HEK293 (cell line): ENCODE measurements at regions not wholly inside any gene's neighbourhood (a gene's known extent, or its start where the extent isn't known, plus 50 kb on each side); places are given as distances from the start of the nearest gene placed in this dataset.

Source experiments
- CTCF ChIA-PET: fragments of 350-600 bp; formaldehyde crosslinking; extraction: SDS; loops from one replicate; lab custom pipeline; 2021; ENCODE audit warnings: antibody characterized with exemption; lab: Yijun Ruan, JAX
- POLR2A ChIA-PET: fragments of 300-600 bp; formaldehyde crosslinking; extraction: SDS; loops from one replicate; lab custom pipeline; 2020; ENCODE audit warnings: antibody characterized with exemption, inconsistent platforms; lab: Yijun Ruan, JAX
- H3K27ac ChIP-seq: fragments of 200-500 bp; sonication (Bioruptor generic); 2 replicates; pipeline ENCODE4 v1.5.1; 2014; ENCODE audit warnings: low read depth, low read length, control low read depth, inconsistent platforms; ENCODE audit errors: extremely low read depth
- H3K36me3 ChIP-seq, 2 experiments: fragments of 200-500 bp in 1 of 2; sonication (Bioruptor generic) in 1 of 2; 1 replicate in 1 of 2; 2 replicates in 1 of 2; pipeline ENCODE4 v1.5.1; 2014 to 2017; ENCODE audit warnings: inconsistent platforms in 2 of 2, low read length in 2 of 2; ENCODE audit not compliant: control insufficient read depth in 2 of 2, insufficient read depth in 1 of 2
- H3K4me1 ChIP-seq: fragments of 200-500 bp; sonication (Bioruptor generic); 2 replicates; pipeline ENCODE4 v1.5.1; 2014; ENCODE audit warnings: mild to moderate bottlenecking, low read length, inconsistent platforms; ENCODE audit not compliant: control insufficient read depth, insufficient read depth
- H3K4me3 ChIP-seq: 2 replicates; pipeline ENCODE4 v1.5.1; 2011; ENCODE audit warnings: low read depth, mild to moderate bottlenecking, control low read depth, low read length, moderate library complexity
- H3K9me3 ChIP-seq: fragments of 200-500 bp; sonication (Bioruptor generic); 2 replicates; pipeline ENCODE4 v1.5.1; 2014; ENCODE audit warnings: low read depth, low read length, inconsistent platforms; ENCODE audit not compliant: control insufficient read depth, insufficient read depth
- FEZF1 ChIP-seq: fragments of 450-650 bp; formaldehyde crosslinking; IDR thresholded peaks from 2 replicates; pipeline ENCODE4 v1.5.1; 2016; ENCODE audit warnings: missing biosample characterization, missing genetic modification characterization
- KLF16 ChIP-seq: fragments of 450-650 bp; formaldehyde crosslinking; IDR thresholded peaks from 2 replicates; pipeline ENCODE4 v1.5.1; 2017; ENCODE audit warnings: missing biosample characterization, missing genetic modification characterization
- MEIS1 ChIP-seq: sonication (generic); formaldehyde crosslinking; IDR thresholded peaks from 2 replicates; pipeline ENCODE4 v1.8.1; 2022; ENCODE audit warnings: missing genetic modification reagents, mild to moderate bottlenecking, borderline replicate concordance
- PRDM1 ChIP-seq: fragments of 450-650 bp; formaldehyde crosslinking; IDR thresholded peaks from 2 replicates; pipeline ENCODE4; 2016; ENCODE audit warnings: missing biosample characterization, missing genetic modification characterization
- SP3 ChIP-seq: fragments of 450-650 bp; formaldehyde crosslinking; IDR thresholded peaks from 2 replicates; pipeline ENCODE4 v1.5.1; 2016; ENCODE audit warnings: missing biosample characterization, missing genetic modification characterization
- YY1 ChIP-seq: fragments of 450-650 bp; formaldehyde crosslinking; IDR thresholded peaks from 2 replicates; pipeline ENCODE4 v1.5.1; 2018; ENCODE audit warnings: missing biosample characterization, missing genetic modification characterization
- ZBTB7A ChIP-seq: fragments of 450-650 bp; formaldehyde crosslinking; IDR thresholded peaks from 2 replicates; pipeline ENCODE4 v1.5.1; 2016; ENCODE audit warnings: low read depth, missing biosample characterization, missing genetic modification characterization
- ZFP3 ChIP-seq: fragments of 450-650 bp; formaldehyde crosslinking; IDR thresholded peaks from 2 replicates; pipeline ENCODE4 v1.5.1; 2016; ENCODE audit warnings: low read depth, missing biosample characterization, missing genetic modification characterization
- ZNF184 ChIP-seq: fragments of 450-650 bp; IDR thresholded peaks from 2 replicates; pipeline ENCODE4 v1.5.1; 2018; ENCODE audit warnings: missing biosample characterization, mild to moderate bottlenecking, missing genetic modification characterization
- ZNF211 ChIP-seq: fragments of 450-650 bp; formaldehyde crosslinking; IDR thresholded peaks from 2 replicates; pipeline ENCODE4 v1.5.1; 2016; ENCODE audit warnings: low read depth, missing biosample characterization, missing genetic modification characterization
- ZNF555 ChIP-seq: fragments of 450-650 bp; formaldehyde crosslinking; conservative IDR thresholded peaks from 2 replicates; pipeline ENCODE4 v1.5.1; 2017; ENCODE audit warnings: missing biosample characterization, mild to moderate bottlenecking, missing genetic modification characterization, inconsistent platforms
- ZNF561 ChIP-seq: fragments of 450-650 bp; IDR thresholded peaks from 2 replicates; pipeline ENCODE4 v1.5.1; 2018; ENCODE audit warnings: missing biosample characterization, missing genetic modification characterization, borderline replicate concordance
- ZNF585B ChIP-seq: fragments of 450-650 bp; formaldehyde crosslinking; IDR thresholded peaks from 2 replicates; pipeline ENCODE4 v1.5.1; 2016; ENCODE audit warnings: missing biosample characterization, missing genetic modification characterization
- ZNF626 ChIP-seq: fragments of 450-650 bp; sonication (Bioruptor Pico); formaldehyde crosslinking; IDR thresholded peaks from 2 replicates; pipeline ENCODE4 v1.5.1; 2018; ENCODE audit warnings: missing biosample characterization, missing genetic modification characterization, inconsistent platforms
- ZNF658 ChIP-seq: fragments of 450-650 bp; formaldehyde crosslinking; IDR thresholded peaks from 2 replicates; pipeline ENCODE4; 2016; ENCODE audit warnings: missing biosample characterization, missing genetic modification characterization
- ZNF664 ChIP-seq: fragments of 450-650 bp; formaldehyde crosslinking; IDR thresholded peaks from 2 replicates; pipeline ENCODE4 v1.5.1; 2016; ENCODE audit warnings: missing biosample characterization, missing genetic modification characterization
- ZNF677 ChIP-seq: fragments of 450-650 bp; IDR thresholded peaks from 2 replicates; pipeline ENCODE4 v1.5.0; 2018; ENCODE audit warnings: missing biosample characterization, mild to moderate bottlenecking, missing genetic modification characterization, moderate library complexity
- ZNF843 ChIP-seq: fragments of 450-650 bp; formaldehyde crosslinking; IDR thresholded peaks from 2 replicates; pipeline ENCODE4 v1.5.1; 2016; ENCODE audit warnings: missing biosample characterization, missing genetic modification characterization
- TF ChIP-seq, protein P1 (sequence below): fragments of 450-650 bp; formaldehyde crosslinking; IDR thresholded peaks from 2 replicates; pipeline ENCODE4 v1.5.1; 2016; ENCODE audit warnings: missing biosample characterization, missing genetic modification characterization
- TF ChIP-seq, protein P2 (sequence below): fragments of 450-650 bp; formaldehyde crosslinking; IDR thresholded peaks from 2 replicates; pipeline ENCODE4 v1.5.0; 2017; ENCODE audit warnings: missing biosample characterization, missing genetic modification characterization, borderline replicate concordance
- TF ChIP-seq, protein P3 (sequence below): fragments of 450-650 bp; formaldehyde crosslinking; IDR thresholded peaks from 2 replicates; pipeline ENCODE4; 2016; ENCODE audit warnings: missing biosample characterization, missing genetic modification characterization
- TF ChIP-seq, protein P4 (sequence below): fragments of 450-650 bp; formaldehyde crosslinking; conservative IDR thresholded peaks from 2 replicates; pipeline ENCODE4 v1.5.1; 2016; ENCODE audit warnings: low read depth, missing biosample characterization, missing genetic modification characterization

GRCh38 chr5:164600274-164600673 is 1094.9 kb downstream of the MAT2B start:
- TF ChIP-seq KLF16 (tag by site-specific recombination) (no peak), ZNF677 (tag by site-specific recombination) (no peak), ZNF843 (no peak), ZNF184 (tag by site-specific recombination) (no peak), ZBTB7A (tag by site-specific recombination) (no peak), ZNF658 (tag by site-specific recombination) (no peak), ZNF555 (tag by site-specific recombination) (no peak), ZNF585B (tag by site-specific recombination) (no peak), ZFP3 (tag by site-specific recombination) (no peak), ZNF211 (tag by site-specific recombination) (no peak), ZNF664 (tag by site-specific recombination) (no peak)
- TF ChIP-seq, protein P1, sequence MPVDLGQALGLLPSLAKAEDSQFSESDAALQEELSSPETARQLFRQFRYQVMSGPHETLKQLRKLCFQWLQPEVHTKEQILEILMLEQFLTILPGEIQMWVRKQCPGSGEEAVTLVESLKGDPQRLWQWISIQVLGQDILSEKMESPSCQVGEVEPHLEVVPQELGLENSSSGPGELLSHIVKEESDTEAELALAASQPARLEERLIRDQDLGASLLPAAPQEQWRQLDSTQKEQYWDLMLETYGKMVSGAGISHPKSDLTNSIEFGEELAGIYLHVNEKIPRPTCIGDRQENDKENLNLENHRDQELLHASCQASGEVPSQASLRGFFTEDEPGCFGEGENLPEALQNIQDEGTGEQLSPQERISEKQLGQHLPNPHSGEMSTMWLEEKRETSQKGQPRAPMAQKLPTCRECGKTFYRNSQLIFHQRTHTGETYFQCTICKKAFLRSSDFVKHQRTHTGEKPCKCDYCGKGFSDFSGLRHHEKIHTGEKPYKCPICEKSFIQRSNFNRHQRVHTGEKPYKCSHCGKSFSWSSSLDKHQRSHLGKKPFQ (tag by site-specific recombination): no peak
- TF ChIP-seq, protein P2, sequence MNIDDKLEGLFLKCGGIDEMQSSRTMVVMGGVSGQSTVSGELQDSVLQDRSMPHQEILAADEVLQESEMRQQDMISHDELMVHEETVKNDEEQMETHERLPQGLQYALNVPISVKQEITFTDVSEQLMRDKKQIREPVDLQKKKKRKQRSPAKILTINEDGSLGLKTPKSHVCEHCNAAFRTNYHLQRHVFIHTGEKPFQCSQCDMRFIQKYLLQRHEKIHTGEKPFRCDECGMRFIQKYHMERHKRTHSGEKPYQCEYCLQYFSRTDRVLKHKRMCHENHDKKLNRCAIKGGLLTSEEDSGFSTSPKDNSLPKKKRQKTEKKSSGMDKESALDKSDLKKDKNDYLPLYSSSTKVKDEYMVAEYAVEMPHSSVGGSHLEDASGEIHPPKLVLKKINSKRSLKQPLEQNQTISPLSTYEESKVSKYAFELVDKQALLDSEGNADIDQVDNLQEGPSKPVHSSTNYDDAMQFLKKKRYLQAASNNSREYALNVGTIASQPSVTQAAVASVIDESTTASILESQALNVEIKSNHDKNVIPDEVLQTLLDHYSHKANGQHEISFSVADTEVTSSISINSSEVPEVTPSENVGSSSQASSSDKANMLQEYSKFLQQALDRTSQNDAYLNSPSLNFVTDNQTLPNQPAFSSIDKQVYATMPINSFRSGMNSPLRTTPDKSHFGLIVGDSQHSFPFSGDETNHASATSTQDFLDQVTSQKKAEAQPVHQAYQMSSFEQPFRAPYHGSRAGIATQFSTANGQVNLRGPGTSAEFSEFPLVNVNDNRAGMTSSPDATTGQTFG (tag by site-specific recombination): no peak
- POLR2A ChIA-PET: no interaction called here
- CTCF ChIA-PET: interaction anchor here (0.9 kb wide), 1 partner anchor 1642 kb away, joined by 6 read pairs; no protein-coding TSS in a partner anchor
- no peak overlapping the region for H3K4me3 ChIP-seq
- no peaks in the 10 kb centered on the region; a peak in 1 of 3 replicates for H3K36me3 ChIP-seq
- no peaks in the 10 kb centered on the region for H3K9me3 ChIP-seq
- H3K4me1 ChIP-seq: no peaks in the 10 kb centered on the region
- no peak overlapping the region for H3K27ac ChIP-seq

- Histone ChIP-seq H3K4me3 (no peak overlapping the region), H3K36me3 (no peaks in the 10 kb centered on the region; a peak in 1 of 3 replicates), H3K27ac (no peak overlapping the region), H3K4me1 (no peaks in the 10 kb centered on the region), H3K9me3 (no peaks in the 10 kb centered on the region)
- POLR2A ChIA-PET: no interaction called here
- CTCF ChIA-PET: no interaction called here
- TF ChIP-seq, protein P3, sequence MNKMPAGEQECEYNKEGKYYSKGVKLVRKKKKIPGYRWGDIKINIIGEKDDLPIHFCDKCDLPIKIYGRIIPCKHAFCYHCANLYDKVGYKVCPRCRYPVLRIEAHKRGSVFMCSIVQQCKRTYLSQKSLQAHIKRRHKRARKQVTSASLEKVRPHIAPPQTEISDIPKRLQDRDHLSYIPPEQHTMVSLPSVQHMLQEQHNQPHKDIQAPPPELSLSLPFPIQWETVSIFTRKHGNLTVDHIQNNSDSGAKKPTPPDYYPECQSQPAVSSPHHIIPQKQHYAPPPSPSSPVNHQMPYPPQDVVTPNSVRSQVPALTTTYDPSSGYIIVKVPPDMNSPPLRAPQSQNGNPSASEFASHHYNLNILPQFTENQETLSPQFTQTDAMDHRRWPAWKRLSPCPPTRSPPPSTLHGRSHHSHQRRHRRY (tag by site-specific recombination): no peak
- no peak for TF ChIP-seq PRDM1
- no peak for TF ChIP-seq FEZF1
- no peak for TF ChIP-seq MEIS1 (CRISPR knock-in tag)
- no peak for TF ChIP-seq ZNF626 (tag by site-specific recombination)
- TF ChIP-seq, protein P2 (tag by site-specific recombination): no peak
- TF ChIP-seq, protein P4, sequence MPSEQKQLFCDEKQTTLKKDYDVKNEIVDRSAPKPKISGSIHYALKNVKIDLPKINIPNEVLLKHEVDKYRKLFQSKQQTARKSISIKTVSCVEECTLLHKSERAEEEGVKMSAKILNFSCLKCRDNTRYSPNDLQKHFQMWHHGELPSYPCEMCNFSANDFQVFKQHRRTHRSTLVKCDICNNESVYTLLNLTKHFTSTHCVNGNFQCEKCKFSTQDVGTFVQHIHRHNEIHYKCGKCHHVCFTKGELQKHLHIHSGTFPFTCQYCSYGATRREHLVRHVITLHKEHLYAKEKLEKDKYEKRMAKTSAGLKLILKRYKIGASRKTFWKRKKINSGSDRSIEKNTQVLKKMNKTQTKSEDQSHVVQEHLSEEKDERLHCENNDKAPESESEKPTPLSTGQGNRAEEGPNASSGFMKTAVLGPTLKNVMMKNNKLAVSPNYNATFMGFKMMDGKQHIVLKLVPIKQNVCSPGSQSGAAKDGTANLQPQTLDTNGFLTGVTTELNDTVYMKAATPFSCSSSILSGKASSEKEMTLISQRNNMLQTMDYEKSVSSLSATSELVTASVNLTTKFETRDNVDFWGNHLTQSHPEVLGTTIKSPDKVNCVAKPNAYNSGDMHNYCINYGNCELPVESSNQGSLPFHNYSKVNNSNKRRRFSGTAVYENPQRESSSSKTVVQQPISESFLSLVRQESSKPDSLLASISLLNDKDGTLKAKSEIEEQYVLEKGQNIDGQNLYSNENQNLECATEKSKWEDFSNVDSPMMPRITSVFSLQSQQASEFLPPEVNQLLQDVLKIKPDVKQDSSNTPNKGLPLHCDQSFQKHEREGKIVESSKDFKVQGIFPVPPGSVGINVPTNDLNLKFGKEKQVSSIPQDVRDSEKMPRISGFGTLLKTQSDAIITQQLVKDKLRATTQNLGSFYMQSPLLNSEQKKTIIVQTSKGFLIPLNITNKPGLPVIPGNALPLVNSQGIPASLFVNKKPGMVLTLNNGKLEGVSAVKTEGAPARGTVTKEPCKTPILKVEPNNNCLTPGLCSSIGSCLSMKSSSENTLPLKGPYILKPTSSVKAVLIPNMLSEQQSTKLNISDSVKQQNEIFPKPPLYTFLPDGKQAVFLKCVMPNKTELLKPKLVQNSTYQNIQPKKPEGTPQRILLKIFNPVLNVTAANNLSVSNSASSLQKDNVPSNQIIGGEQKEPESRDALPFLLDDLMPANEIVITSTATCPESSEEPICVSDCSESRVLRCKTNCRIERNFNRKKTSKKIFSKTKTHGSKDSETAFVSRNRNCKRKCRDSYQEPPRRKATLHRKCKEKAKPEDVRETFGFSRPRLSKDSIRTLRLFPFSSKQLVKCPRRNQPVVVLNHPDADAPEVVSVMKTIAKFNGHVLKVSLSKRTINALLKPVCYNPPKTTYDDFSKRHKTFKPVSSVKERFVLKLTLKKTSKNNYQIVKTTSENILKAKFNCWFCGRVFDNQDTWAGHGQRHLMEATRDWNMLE (tag by site-specific recombination): no peak
- no peak for TF ChIP-seq SP3 (tag by site-specific recombination)
- TF ChIP-seq ZNF561: no peak
- no peak for TF ChIP-seq YY1 (tag by site-specific recombination)
Measured at GRCh38 chr5:164600929-164601535, 1095.6 kb downstream of the MAT2B start.
